Ovary (tissue), 7 donors: ENCODE measurements at regions not wholly inside any gene's neighbourhood (a gene's known extent, or its start where the extent isn't known, plus 50 kb on each side); places are given as distances from the start of the nearest gene placed in this dataset.
"Not testable (repeated sequence)": the region's sequence is repeated elsewhere in the genome, so short reads cannot be mapped to it uniquely, and the experiment has no call there.

Experiments used
- DNase-seq, 5 donors: peaks; one replicate each; pipeline ENCODE4 v3.0.0-alpha.2; 2019 to 2020
- H3K27ac ChIP-seq, 2 donors: fragments of 200-600 bp; one replicate each; pipeline versions ENCODE4 v1.5.1 to v1.8.0; 2019 to 2022
- H3K27me3 ChIP-seq: fragments of 200-600 bp; one replicate; pipeline ENCODE4 v1.8.0; 2022
- H3K36me3 ChIP-seq: fragments of 200-600 bp; sonication (generic); one replicate; pipeline ENCODE4 v1.5.1; 2019
- H3K4me1 ChIP-seq: one replicate; pipeline ENCODE4 v1.8.1; 2013; ENCODE audit warnings: mild to moderate bottlenecking, moderate library complexity; ENCODE audit not compliant: insufficient read depth
- H3K4me3 ChIP-seq: fragments of 200-600 bp; sonication (generic); one replicate; pipeline ENCODE4 v1.5.1; 2017
- H3K9me3 ChIP-seq, 2 donors: fragments of 200-600 bp in 1 of 2; sonication (generic) in 1 of 2; one replicate each; pipeline versions ENCODE4 v1.5.1 to v1.8.1; 2013 to 2019; ENCODE audit warnings: mild to moderate bottlenecking in 1 of 2, moderate library complexity in 1 of 2
- EP300 ChIP-seq: sonication (generic); formaldehyde crosslinking; IDR thresholded peaks from one replicate; pipeline ENCODE4 v1.6.1; 2017; ENCODE audit warnings: antibody characterized with exemption
- POLR2A ChIP-seq: fragments of 450-650 bp; IDR thresholded peaks from one replicate; pipeline ENCODE4 v1.6.1; 2017; ENCODE audit warnings: antibody characterized with exemption, mild to moderate bottlenecking, moderate library complexity
- WGBS, 3 donors: extraction: QIAGEN DNeasy Blood & Tissue Kit in 1 of 3; methylation state at CpG; one replicate each; pipeline versions ENCODE4 v1.1.5 to v1.1.7; 2013 to 2017; 5-methylcytosine and 5-hydroxymethylcytosine counted together
- intact Hi-C, 4 donors: fragments of 100-400 bp; cut with DNase I; formaldehyde crosslinking; loops; one replicate each; pipeline versions ENCODE4 v1.11.0 to v1.15.1; 2022 to 2023
- TF ChIP-seq, protein P1 (sequence below), 3 donors: fragments of 450-650 bp in 2 of 3; fragments of 200-600 bp in 1 of 3; IDR thresholded peaks; one replicate each; pipeline versions ENCODE4 v1.5.1 to v1.8.0; 2016 to 2022; ENCODE audit warnings: antibody characterized with exemption in 3 of 3, mild to moderate bottlenecking in 1 of 3
- donor health status: DM: no; HTN: no; CAD: no; lungs with moderate emphysema.
- donor health status: DM: no; HTN: no; CAD: no.
- donor health status: Bipolar disorder and iron deficiency.
- donor health status: DM: no; HTN: no; CAD: no.
- donor health status: DM: yes; HTN: yes; CAD: no.

- TF ChIP-seq EP300, result no peak
- TF ChIP-seq, protein P1, sequence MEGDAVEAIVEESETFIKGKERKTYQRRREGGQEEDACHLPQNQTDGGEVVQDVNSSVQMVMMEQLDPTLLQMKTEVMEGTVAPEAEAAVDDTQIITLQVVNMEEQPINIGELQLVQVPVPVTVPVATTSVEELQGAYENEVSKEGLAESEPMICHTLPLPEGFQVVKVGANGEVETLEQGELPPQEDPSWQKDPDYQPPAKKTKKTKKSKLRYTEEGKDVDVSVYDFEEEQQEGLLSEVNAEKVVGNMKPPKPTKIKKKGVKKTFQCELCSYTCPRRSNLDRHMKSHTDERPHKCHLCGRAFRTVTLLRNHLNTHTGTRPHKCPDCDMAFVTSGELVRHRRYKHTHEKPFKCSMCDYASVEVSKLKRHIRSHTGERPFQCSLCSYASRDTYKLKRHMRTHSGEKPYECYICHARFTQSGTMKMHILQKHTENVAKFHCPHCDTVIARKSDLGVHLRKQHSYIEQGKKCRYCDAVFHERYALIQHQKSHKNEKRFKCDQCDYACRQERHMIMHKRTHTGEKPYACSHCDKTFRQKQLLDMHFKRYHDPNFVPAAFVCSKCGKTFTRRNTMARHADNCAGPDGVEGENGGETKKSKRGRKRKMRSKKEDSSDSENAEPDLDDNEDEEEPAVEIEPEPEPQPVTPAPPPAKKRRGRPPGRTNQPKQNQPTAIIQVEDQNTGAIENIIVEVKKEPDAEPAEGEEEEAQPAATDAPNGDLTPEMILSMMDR (IDR thresholded peaks at IDR 0.05), result no peak
- no peak for TF ChIP-seq POLR2A
- Histone ChIP-seq H3K4me3 (no peak overlapping the region), H3K9me3 (no peaks in the 10 kb centered on the region), H3K36me3 (no peaks in the 10 kb centered on the region), H3K27ac (no peak overlapping the region), H3K4me1 (no peaks in the 10 kb centered on the region), H3K27me3 (no peaks in the 10 kb centered on the region)
- WGBS, 3 donors, result 47 to 63% (median 53%) methylated on average over 3 of the region's 3 CpGs
- intact Hi-C loops, result no loop called here
- DNase-seq, result no peak
Measured at GRCh38 chr1:80293818-80294217, 1287.3 kb upstream of the ADGRL4 start.

DNA sequence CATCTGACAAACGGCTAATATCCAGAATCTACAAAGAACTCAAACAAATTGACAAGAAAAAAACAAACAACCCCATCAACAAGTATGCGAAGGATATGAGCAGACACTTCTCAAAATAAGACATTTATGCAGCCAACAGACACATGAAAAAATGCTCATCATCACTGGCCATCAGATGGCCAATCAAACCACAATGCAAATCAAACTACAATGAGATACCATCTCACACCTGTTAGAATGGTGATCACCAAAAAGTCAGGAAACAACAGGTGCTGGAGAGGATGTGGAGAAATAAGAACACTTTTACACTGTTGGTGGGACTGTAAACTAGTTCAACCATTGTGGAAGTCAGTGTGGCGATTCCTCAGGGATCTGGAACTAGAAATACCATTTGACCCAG lies 1282.2 kb upstream of the ADGRL4 start:
- 89 to 94% (median 89%) methylated on average over 3 of the region's 3 CpGs for WGBS, 3 donors
- H3K9me3 ChIP-seq, H3K4me1 ChIP-seq, H3K4me3 ChIP-seq, intact Hi-C loops, H3K36me3 ChIP-seq, H3K27ac ChIP-seq, DNase-seq, H3K27me3 ChIP-seq: not testable (repeated sequence)

DNA sequence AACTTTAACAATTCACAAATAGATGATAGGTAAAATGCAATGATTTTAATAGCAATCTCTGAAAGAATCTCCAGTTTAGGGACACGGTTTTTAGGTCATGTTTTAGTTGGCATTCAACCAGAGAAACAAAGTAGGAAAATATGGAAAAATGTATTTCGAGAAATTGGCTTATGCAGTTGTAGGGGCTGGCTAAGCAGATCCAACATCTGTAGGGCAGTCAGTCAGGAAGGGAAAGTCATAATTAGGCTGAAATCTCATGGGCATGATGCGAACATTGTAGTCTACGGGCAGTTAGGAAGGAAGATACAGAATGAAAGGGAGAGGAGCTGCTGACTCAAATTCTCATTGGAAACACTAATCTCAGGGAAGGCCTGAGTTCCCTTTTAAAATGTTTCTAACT lies 1276.0 kb upstream of the ADGRL4 start:
- Histone ChIP-seq H3K27me3 (no peaks in the 10 kb centered on the region), H3K4me3 (no peak overlapping the region), H3K27ac (no peak overlapping the region), H3K4me1 (no peaks in the 10 kb centered on the region), H3K9me3 (no peaks in the 10 kb centered on the region), H3K36me3 (no peaks in the 10 kb centered on the region)
- intact Hi-C loops, result no loop called here
- 85 to 89% (median 86%) methylated on average over 4 of the region's 4 CpGs for WGBS, 3 donors
- no peak for DNase-seq
- TF ChIP-seq EP300, result no peak
- TF ChIP-seq, protein P1 (IDR thresholded peaks at IDR 0.05), result no peak
- TF ChIP-seq POLR2A, result no peak

DNA sequence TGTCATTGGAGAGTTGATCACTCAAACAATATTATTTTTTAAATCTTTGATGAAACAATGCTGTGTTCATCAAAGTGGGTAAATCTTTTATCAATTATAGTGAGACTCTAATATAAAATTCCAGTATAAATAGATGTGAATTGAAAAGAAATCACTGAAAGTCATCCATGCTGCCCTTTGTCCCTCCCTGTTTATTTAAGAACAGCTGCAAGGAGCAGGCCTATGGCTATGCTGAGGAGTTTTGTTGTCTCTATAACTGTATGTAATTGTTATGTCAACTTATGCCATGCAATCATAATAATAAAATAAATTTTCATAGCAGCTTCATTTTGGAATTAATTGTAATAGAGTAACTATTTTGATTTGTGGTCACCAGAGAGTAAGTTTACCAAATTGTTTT lies 1272.4 kb upstream of the ADGRL4 start:
- Histone ChIP-seq H3K4me1 (no peaks in the 10 kb centered on the region), H3K4me3 (no peak overlapping the region), H3K27me3 (no peaks in the 10 kb centered on the region), H3K27ac (no peak overlapping the region), H3K36me3 (no peaks in the 10 kb centered on the region), H3K9me3 (no peaks in the 10 kb centered on the region)
- TF ChIP-seq POLR2A (no peak), EP300 (no peak)
- TF ChIP-seq, protein P1 (IDR thresholded peaks at IDR 0.05), result no peak
- intact Hi-C loops, result no loop called here
- no peak for DNase-seq

- Histone ChIP-seq H3K36me3 (no peaks in the 10 kb centered on the region), H3K4me1 (no peaks in the 10 kb centered on the region), H3K4me3 (no peak overlapping the region), H3K27me3 (no peaks in the 10 kb centered on the region), H3K9me3 (no peaks in the 10 kb centered on the region), H3K27ac (no peak overlapping the region)
- TF ChIP-seq, protein P1 (IDR thresholded peaks at IDR 0.05), result no peak
- no peak for TF ChIP-seq EP300
- no peak for TF ChIP-seq POLR2A
- WGBS, 3 donors, result 92 to 95% (median 94%) methylated on average over 4 of the region's 4 CpGs
- no peak for DNase-seq
- intact Hi-C loops, result no loop called here
Measured at GRCh38 chr1:80274256-80274655, 1267.7 kb upstream of the ADGRL4 start.
